GM18867 (cell line): ENCODE measurements at regions not wholly inside any gene's neighbourhood (a gene's known extent, or its start where the extent isn't known, plus 50 kb on each side); places are given as distances from the start of the nearest gene placed in this dataset.

Experiments used
- ATAC-seq: cut with Tn5 transposase; IDR thresholded peaks from one replicate; pipeline ENCODE4 v1.9.1; 2021; ENCODE audit warnings: mild to moderate bottlenecking, moderate library complexity; ENCODE audit not compliant: unreplicated experiment

GRCh38 chr5:6831678-6832671, 118.7 kb downstream of the TENT4A start:
- no peak for ATAC-seq

- ATAC-seq = no peak
These were observed 119.8 kb downstream of the TENT4A start for GRCh38 chr5:6832994-6833393.

- no peak for ATAC-seq
These were observed 120.2 kb downstream of the TENT4A start for GRCh38 chr5:6833406-6833805.

GRCh38 chr5:6837095-6837494, 123.9 kb downstream of the TENT4A start:
- no peak for ATAC-seq

GRCh38 chr5:6837519-6838110, 124.4 kb downstream of the TENT4A start:
- ATAC-seq = no peak

GRCh38 chr5:6838736-6839135, 125.5 kb downstream of the TENT4A start:
- ATAC-seq = no peak

- no peak for ATAC-seq
These were observed 127.0 kb downstream of the TENT4A start for GRCh38 chr5:6840136-6840793.

GRCh38 chr5:6843335-6843734, 130.1 kb downstream of the TENT4A start:
- ATAC-seq = no peak

GRCh38 chr5:6843821-6844220, 130.6 kb downstream of the TENT4A start:
- no peak for ATAC-seq

- ATAC-seq = no peak
These were observed 132.6 kb downstream of the TENT4A start for GRCh38 chr5:6845856-6846255.

GRCh38 chr5:6847870-6848269, 134.6 kb downstream of the TENT4A start:
- peak; percentile 87 for ATAC-seq

GRCh38 chr5:6849316-6850105, 136.3 kb downstream of the TENT4A start:
- ATAC-seq = no peak

GRCh38 chr5:6850106-6850432, 136.8 kb downstream of the TENT4A start:
- ATAC-seq = no peak

- ATAC-seq = no peak
These were observed 143.4 kb downstream of the TENT4A start for GRCh38 chr5:6856653-6857052.

- ATAC-seq = no peak
These were observed 145.2 kb downstream of the TENT4A start for GRCh38 chr5:6858419-6858818.

- ATAC-seq = no peak
These were observed 145.8 kb downstream of the TENT4A start for GRCh38 chr5:6859023-6859422.

GRCh38 chr5:6859951-6860638, 146.9 kb downstream of the TENT4A start:
- no peak for ATAC-seq

- no peak for ATAC-seq
These were observed 147.8 kb downstream of the TENT4A start for GRCh38 chr5:6861036-6861435.

- no peak for ATAC-seq
These were observed 148.4 kb downstream of the TENT4A start for GRCh38 chr5:6861667-6862066.

GRCh38 chr5:6862306-6862705, 149.1 kb downstream of the TENT4A start:
- ATAC-seq = no peak
